DND-41 (cell line): ENCODE measurements at regions not wholly inside any gene's neighbourhood (a gene's known extent, or its start where the extent isn't known, plus 50 kb on each side); places are given as distances from the start of the nearest gene placed in this dataset.
A peak's percentile ranks its signal among the peaks of the same experiment; 100 is the strongest.

Experiments
- ATAC-seq: fragments of 200-7000 bp; cut with Tn5 transposase; 3 replicates; pipeline ENCODE4 v1.9.1; 2021; ENCODE audit warnings: low read depth; ENCODE audit not compliant: insufficient read depth
- DNase-seq: peaks from one replicate; pipeline ENCODE4 v3.0.0-alpha.2; 2020
- H2AFZ ChIP-seq: 2 replicates; pipeline ENCODE4 v1.6.0; 2012; ENCODE audit warnings: low read depth, low read length
- H3K27ac ChIP-seq: 2 replicates; pipeline ENCODE4 v1.5.1; 2012; ENCODE audit warnings: low read length, inconsistent platforms
- H3K27me3 ChIP-seq: fragments of 200-600 bp; sonication (generic); 2 replicates; pipeline ENCODE4 v1.6.0; 2012; ENCODE audit warnings: low read length, mild to moderate bottlenecking, inconsistent platforms; ENCODE audit not compliant: insufficient read depth, poor library complexity
- H3K36me3 ChIP-seq: 2 replicates; pipeline ENCODE4 v1.5.1; 2012; ENCODE audit warnings: low read length, inconsistent platforms; ENCODE audit not compliant: insufficient read depth
- H3K4me1 ChIP-seq: 2 replicates; pipeline ENCODE4 v1.5.1; 2012; ENCODE audit warnings: mild to moderate bottlenecking, low read length; ENCODE audit not compliant: insufficient read depth
- H3K4me2 ChIP-seq: 2 replicates; pipeline ENCODE4 v1.6.0; 2012; ENCODE audit warnings: mild to moderate bottlenecking, moderate library complexity, low read length, inconsistent platforms; ENCODE audit not compliant: insufficient read depth
- H3K4me3 ChIP-seq, 2 experiments: fragments of 200-600 bp in 1 of 2; shearing (Covaris generic) in 1 of 2; 2 replicates each; pipeline ENCODE4 v1.5.1; 2012 to 2016; ENCODE audit warnings: inconsistent platforms in 2 of 2, low read length in 2 of 2, mild to moderate bottlenecking in 2 of 2, low read depth in 1 of 2, moderate library complexity in 1 of 2
- H3K79me2 ChIP-seq: 2 replicates; pipeline ENCODE4 v1.6.0; 2012; ENCODE audit warnings: low read length, inconsistent platforms; ENCODE audit not compliant: insufficient read depth
- H3K9ac ChIP-seq: 2 replicates; pipeline ENCODE4 v1.6.0; 2012; ENCODE audit warnings: low read depth, mild to moderate bottlenecking, inconsistent platforms, low read length, moderate library complexity
- H3K9me3 ChIP-seq: 2 replicates; pipeline ENCODE4 v1.5.1; 2012; ENCODE audit warnings: low read length, moderate library complexity, mild to moderate bottlenecking, inconsistent platforms; ENCODE audit not compliant: insufficient read depth, severe bottlenecking
- H4K20me1 ChIP-seq: 2 replicates; pipeline ENCODE4 v1.6.0; 2012; ENCODE audit warnings: low read length; ENCODE audit not compliant: insufficient read depth
- CTCF ChIP-seq: IDR thresholded peaks from 2 replicates; pipeline ENCODE4 v1.5.1; 2012; ENCODE audit warnings: borderline replicate concordance, low read length, moderate library complexity, mild to moderate bottlenecking; ENCODE audit not compliant: poor library complexity, severe bottlenecking; ENCODE audit errors: extremely low read depth
- EZH2 ChIP-seq: IDR thresholded peaks from 3 replicates; pipeline ENCODE4 v1.6.1; 2012; ENCODE audit warnings: borderline replicate concordance, low read depth, mild to moderate bottlenecking, moderate library complexity, low read length, inconsistent platforms; ENCODE audit not compliant: severe bottlenecking

GRCh38 chr1:192729500-192729899, 79.3 kb upstream of the RGS2 start:
- Histone ChIP-seq H3K79me2 (no peaks in the 10 kb centered on the region), H3K9ac (no peak overlapping the region), H3K4me2 (no peak overlapping the region), H3K36me3 (no peaks in the 10 kb centered on the region), H2AFZ (no peak overlapping the region), H3K4me1 (no peaks in the 10 kb centered on the region), H3K4me3 (no peak overlapping the region), H3K9me3 (no peaks in the 10 kb centered on the region), H3K27ac (no peak overlapping the region), H3K27me3 (no peaks in the 10 kb centered on the region), H4K20me1 (no peaks in the 10 kb centered on the region)
- DNase-seq: no peak
- TF ChIP-seq CTCF (no peak), EZH2 (no peak)
- ATAC-seq: no peak

- H3K4me3 ChIP-seq: no peak overlapping the region
- no peaks in the 10 kb centered on the region for H3K9me3 ChIP-seq
- DNase-seq: no peak
- no peak for TF ChIP-seq EZH2
- TF ChIP-seq CTCF: no peak
- H3K27me3 ChIP-seq: no peaks in the 10 kb centered on the region
- H4K20me1 ChIP-seq: no peaks in the 10 kb centered on the region
- no peaks in the 10 kb centered on the region for H3K79me2 ChIP-seq
- no peak overlapping the region for H3K9ac ChIP-seq
- ATAC-seq: no peak
- H3K4me2 ChIP-seq: no peak overlapping the region
- H2AFZ ChIP-seq: no peak overlapping the region
- H3K36me3 ChIP-seq: no peaks in the 10 kb centered on the region
- no peaks in the 10 kb centered on the region for H3K4me1 ChIP-seq
- no peak overlapping the region for H3K27ac ChIP-seq
Observed at GRCh38 chr1:192730198-192730597, 78.6 kb upstream of the RGS2 start.

- Histone ChIP-seq H3K9me3 (no peaks in the 10 kb centered on the region), H2AFZ (peak overlapping the region; percentile 21; the same call in 1 of the 2 replicates), H3K79me2 (no peaks in the 10 kb centered on the region), H3K36me3 (no peaks in the 10 kb centered on the region), H3K9ac (no peak overlapping the region), H3K4me2 (no peak overlapping the region), H3K4me3 (no peak overlapping the region), H3K27me3 (no peaks in the 10 kb centered on the region), H3K27ac (no peak overlapping the region), H3K4me1 (no peaks in the 10 kb centered on the region), H4K20me1 (no peaks in the 10 kb centered on the region)
- TF ChIP-seq EZH2 (no peak), CTCF (peak; percentile 46)
- DNase-seq: peak; percentile 35
- peak; percentile 85 for ATAC-seq
Observed at GRCh38 chr1:192732787-192733186, 76.1 kb upstream of the RGS2 start.
